Mucosa of rectum (tissue), 2 donors: ENCODE measurements at regions not wholly inside any gene's neighbourhood (a gene's known extent, or its start where the extent isn't known, plus 50 kb on each side); places are given as distances from the start of the nearest gene placed in this dataset.
A peak's percentile ranks its signal among the peaks of the same experiment; 100 is the strongest.

Experiments
- H3K27ac ChIP-seq, 2 donors: one replicate each; pipeline ENCODE4 v1.7.0; 2013; ENCODE audit warnings: inconsistent platforms in 2 of 2, low read depth in 2 of 2, low read length in 2 of 2
- H3K27me3 ChIP-seq, 2 donors: one replicate each; pipeline ENCODE4 v1.7.0; 2013; ENCODE audit warnings: low read length in 2 of 2; ENCODE audit not compliant: control insufficient read depth in 2 of 2, insufficient read depth in 2 of 2
- H3K36me3 ChIP-seq, 2 donors: one replicate each; pipeline ENCODE4 v1.7.0; 2013; ENCODE audit warnings: low read length in 2 of 2; ENCODE audit not compliant: control insufficient read depth in 2 of 2, insufficient read depth in 2 of 2
- H3K4me1 ChIP-seq, 2 donors: one replicate each; pipeline ENCODE4 v1.7.0; 2013; ENCODE audit warnings: low read length in 2 of 2, mild to moderate bottlenecking in 1 of 2; ENCODE audit not compliant: control insufficient read depth in 2 of 2, insufficient read depth in 2 of 2
- H3K4me3 ChIP-seq, 2 donors: one replicate each; pipeline ENCODE4 v1.7.0; 2013; ENCODE audit warnings: low read length in 2 of 2
- H3K9ac ChIP-seq, 2 donors: one replicate each; pipeline ENCODE4 v1.7.0; 2013; ENCODE audit warnings: low read length in 2 of 2, low read depth in 1 of 2, mild to moderate bottlenecking in 1 of 2
- H3K9me3 ChIP-seq, 2 donors: one replicate each; pipeline ENCODE4 v1.7.0; 2013; ENCODE audit warnings: low read length in 2 of 2; ENCODE audit not compliant: control insufficient read depth in 2 of 2
- donor health status: healthy.
- donor health status: Normal muscosa, but diverticular disease.

- Histone ChIP-seq H3K4me3 (no peak overlapping the region), H3K36me3 (no peaks in the 10 kb centered on the region), H3K27me3 (no peaks in the 10 kb centered on the region), H3K4me1 (peaks cover 0 to 2% of the 10 kb centered on the region in 2 donors), H3K27ac (no peak overlapping the region), H3K9ac (no peak overlapping the region), H3K9me3 (no peaks in the 10 kb centered on the region)
Observed at GRCh38 chr7:26008428-26008827, 143.6 kb upstream of the NFE2L3 start.

- H3K27me3 ChIP-seq: no peaks in the 10 kb centered on the region
- H3K4me3 ChIP-seq: no peak overlapping the region
- H3K36me3 ChIP-seq: no peaks in the 10 kb centered on the region
- H3K9ac ChIP-seq: no peak overlapping the region
- peaks cover 0 to 2% of the 10 kb centered on the region in 2 donors for H3K4me1 ChIP-seq
- H3K9me3 ChIP-seq: no peaks in the 10 kb centered on the region
- peak overlapping the region; percentile 4 to 61 for H3K27ac ChIP-seq
Observed at GRCh38 chr7:26011039-26011696, 140.8 kb upstream of the NFE2L3 start.

GRCh38 chr7:26013551-26014083 is 138.4 kb upstream of the NFE2L3 start:
- H3K9ac ChIP-seq: no peak overlapping the region
- H3K9me3 ChIP-seq: no peaks in the 10 kb centered on the region
- no peaks in the 10 kb centered on the region for H3K36me3 ChIP-seq
- no peak overlapping the region for H3K27ac ChIP-seq
- no peak overlapping the region for H3K4me3 ChIP-seq
- H3K27me3 ChIP-seq: no peaks in the 10 kb centered on the region
- peaks cover 0 to 2% of the 10 kb centered on the region in 2 donors for H3K4me1 ChIP-seq

GRCh38 chr7:26022982-26023381 is 129.0 kb upstream of the NFE2L3 start:
- Histone ChIP-seq H3K36me3 (no peaks in the 10 kb centered on the region), H3K4me1 (no peaks in the 10 kb centered on the region), H3K27ac (no peak overlapping the region), H3K27me3 (no peaks in the 10 kb centered on the region), H3K9ac (no peak overlapping the region), H3K9me3 (no peaks in the 10 kb centered on the region), H3K4me3 (no peak overlapping the region)

GRCh38 chr7:26029911-26030310 is 122.1 kb upstream of the NFE2L3 start:
- Histone ChIP-seq H3K4me3 (no peak overlapping the region), H3K9ac (no peak overlapping the region), H3K36me3 (no peaks in the 10 kb centered on the region), H3K27ac (no peak overlapping the region), H3K4me1 (no peaks in the 10 kb centered on the region), H3K9me3 (no peaks in the 10 kb centered on the region), H3K27me3 (no peaks in the 10 kb centered on the region)

- no peaks in the 10 kb centered on the region for H3K9me3 ChIP-seq
- no peaks in the 10 kb centered on the region for H3K27me3 ChIP-seq
- no peaks in the 10 kb centered on the region for H3K36me3 ChIP-seq
- H3K4me3 ChIP-seq: no peak overlapping the region
- no peaks in the 10 kb centered on the region for H3K4me1 ChIP-seq
- no peak overlapping the region for H3K27ac ChIP-seq
- H3K9ac ChIP-seq: no peak overlapping the region
Observed at GRCh38 chr7:26034391-26034790, 117.6 kb upstream of the NFE2L3 start.

- Histone ChIP-seq H3K27me3 (peaks cover 0 to 3% of the 10 kb centered on the region in 2 donors), H3K4me1 (no peaks in the 10 kb centered on the region), H3K9ac (no peak overlapping the region), H3K4me3 (no peak overlapping the region), H3K36me3 (no peaks in the 10 kb centered on the region), H3K9me3 (no peaks in the 10 kb centered on the region), H3K27ac (no peak overlapping the region)
Observed at GRCh38 chr7:26035552-26035951, 116.4 kb upstream of the NFE2L3 start.

- H3K9ac ChIP-seq: no peak overlapping the region
- no peak overlapping the region for H3K27ac ChIP-seq
- no peaks in the 10 kb centered on the region for H3K36me3 ChIP-seq
- no peak overlapping the region for H3K4me3 ChIP-seq
- H3K4me1 ChIP-seq: no peaks in the 10 kb centered on the region
- peaks cover 0 to 3% of the 10 kb centered on the region in 2 donors for H3K27me3 ChIP-seq
- no peaks in the 10 kb centered on the region for H3K9me3 ChIP-seq
Observed at GRCh38 chr7:26036092-26036491, 115.9 kb upstream of the NFE2L3 start.

GRCh38 chr7:26038201-26038990 is 113.6 kb upstream of the NFE2L3 start:
- Histone ChIP-seq H3K9ac (no peak overlapping the region), H3K27me3 (peaks cover under 1 to 3% of the 10 kb centered on the region in 2 donors), H3K4me3 (no peak overlapping the region), H3K36me3 (no peaks in the 10 kb centered on the region), H3K27ac (no peak overlapping the region), H3K4me1 (no peaks in the 10 kb centered on the region), H3K9me3 (no peaks in the 10 kb centered on the region)

GRCh38 chr7:26040085-26040484 is 111.9 kb upstream of the NFE2L3 start:
- H3K4me1 ChIP-seq: no peaks in the 10 kb centered on the region
- no peak overlapping the region for H3K4me3 ChIP-seq
- H3K9ac ChIP-seq: no peak overlapping the region
- H3K9me3 ChIP-seq: no peaks in the 10 kb centered on the region
- peaks cover 2 to 3% of the 10 kb centered on the region in 2 donors for H3K27me3 ChIP-seq
- H3K36me3 ChIP-seq: no peaks in the 10 kb centered on the region
- no peak overlapping the region for H3K27ac ChIP-seq
